HG03439 (cell line): ENCODE measurements at regions not wholly inside any gene's neighbourhood (a gene's known extent, or its start where the extent isn't known, plus 50 kb on each side); places are given as distances from the start of the nearest gene placed in this dataset.

Experiments used
- ATAC-seq: cut with Tn5 transposase; IDR thresholded peaks from one replicate; pipeline ENCODE4 v1.9.1; 2021; ENCODE audit warnings: mild to moderate bottlenecking, moderate library complexity; ENCODE audit not compliant: unreplicated experiment

DNA sequence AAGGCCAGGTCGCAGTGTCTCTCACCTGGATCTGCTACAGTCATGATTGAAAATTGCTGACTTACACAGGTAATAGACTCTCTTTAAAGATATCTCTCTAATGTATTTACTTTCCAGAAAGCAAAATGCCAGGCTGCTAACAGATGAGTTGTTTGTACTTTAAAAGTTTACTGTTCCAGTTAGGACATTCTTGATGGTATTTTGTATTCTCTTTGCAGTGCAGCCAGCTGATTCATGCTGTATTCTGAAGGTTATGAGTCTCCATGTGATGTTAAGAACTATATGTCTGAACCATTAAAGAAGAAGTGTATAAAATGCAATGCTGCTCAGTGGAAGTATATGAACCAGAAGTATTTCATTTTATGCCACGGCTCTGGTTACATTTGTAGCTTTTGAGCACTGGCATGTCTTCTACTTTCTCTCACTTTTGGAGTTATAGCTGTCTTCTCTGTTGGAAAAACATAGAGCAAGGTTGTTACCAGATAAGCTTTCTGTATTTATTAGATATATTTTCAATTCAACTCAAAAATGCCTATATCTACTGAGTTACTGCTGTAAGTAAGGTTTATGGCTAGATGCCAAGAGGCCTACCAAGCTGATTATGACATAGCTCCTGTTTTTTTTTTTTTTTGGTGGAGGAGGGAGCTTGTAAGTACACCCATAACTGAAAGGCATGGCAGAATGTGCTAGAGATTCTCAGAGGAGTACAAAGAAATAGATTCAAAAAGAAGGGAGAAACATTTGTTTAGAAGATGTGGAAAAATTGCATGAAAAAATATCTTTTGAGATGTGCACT lies 130.5 kb upstream of the MAN1A1 start:
- no peak for ATAC-seq

DNA sequence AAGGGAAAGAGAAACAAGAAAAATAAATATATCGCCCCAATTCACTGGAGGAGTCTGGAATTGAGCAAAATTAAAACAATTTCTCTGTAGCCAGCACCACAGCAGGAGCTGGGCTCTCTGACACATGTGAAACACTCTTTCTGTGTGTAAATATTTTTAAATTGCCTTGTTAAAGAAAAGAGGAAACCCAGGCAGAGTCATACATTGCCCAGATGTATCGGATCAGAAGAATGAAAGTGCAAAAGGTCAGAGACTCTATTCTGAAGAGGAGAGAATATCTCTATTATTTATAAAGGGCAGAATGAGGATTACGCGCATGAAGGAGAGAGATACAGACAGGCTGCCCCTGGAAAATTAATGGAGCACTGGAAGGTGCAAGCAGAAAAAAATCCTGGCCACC lies 127.0 kb upstream of the MAN1A1 start:
- ATAC-seq: peak; percentile 81

DNA sequence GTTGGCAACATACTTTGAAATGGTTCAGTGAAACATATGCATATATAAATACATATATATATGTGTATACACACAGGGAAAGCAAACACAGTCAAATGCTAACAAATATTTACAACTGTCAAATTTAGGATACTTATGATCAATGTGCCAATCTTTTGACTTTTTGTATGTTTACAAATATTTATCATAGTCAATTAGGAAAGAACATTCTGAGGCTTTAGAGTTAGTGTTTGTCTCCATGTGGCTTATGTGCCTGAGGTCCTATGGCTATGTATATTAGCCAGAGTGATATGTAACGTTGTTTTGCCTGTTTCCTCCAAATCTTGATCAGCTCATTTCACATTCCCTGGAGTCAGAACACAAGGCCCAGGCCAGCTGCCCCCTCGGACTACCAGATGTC lies 126.5 kb upstream of the MAN1A1 start:
- no peak for ATAC-seq

DNA sequence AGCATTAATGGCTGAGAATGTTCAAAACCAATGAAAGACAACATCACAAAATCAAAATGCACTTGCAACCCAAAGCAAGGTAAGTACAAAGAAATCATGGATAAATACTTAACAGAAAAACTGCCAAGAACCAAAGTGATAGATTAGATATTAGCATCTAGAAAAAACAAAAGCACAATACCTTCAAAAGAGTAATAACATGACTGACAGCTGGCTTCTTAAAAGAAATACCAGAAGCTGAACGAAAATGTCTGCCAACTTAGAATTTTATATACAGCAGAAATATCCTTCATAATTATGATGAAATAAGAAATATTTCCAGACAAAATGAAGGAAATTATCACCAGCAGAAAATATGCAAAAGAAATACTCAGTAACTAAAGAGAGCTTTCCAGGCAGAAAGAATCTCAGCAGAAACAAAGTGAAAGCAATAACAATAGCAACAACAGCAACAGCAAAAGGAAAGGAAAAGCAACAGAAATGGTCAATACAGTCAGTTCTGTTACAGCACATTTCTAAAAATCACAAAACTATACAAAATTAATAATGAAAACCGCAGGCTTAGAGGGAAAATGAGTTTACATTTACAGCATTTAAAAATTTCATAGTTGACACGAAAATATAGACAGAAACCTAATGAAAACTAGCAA lies 121.5 kb upstream of the MAN1A1 start:
- ATAC-seq: peak; percentile 58

DNA sequence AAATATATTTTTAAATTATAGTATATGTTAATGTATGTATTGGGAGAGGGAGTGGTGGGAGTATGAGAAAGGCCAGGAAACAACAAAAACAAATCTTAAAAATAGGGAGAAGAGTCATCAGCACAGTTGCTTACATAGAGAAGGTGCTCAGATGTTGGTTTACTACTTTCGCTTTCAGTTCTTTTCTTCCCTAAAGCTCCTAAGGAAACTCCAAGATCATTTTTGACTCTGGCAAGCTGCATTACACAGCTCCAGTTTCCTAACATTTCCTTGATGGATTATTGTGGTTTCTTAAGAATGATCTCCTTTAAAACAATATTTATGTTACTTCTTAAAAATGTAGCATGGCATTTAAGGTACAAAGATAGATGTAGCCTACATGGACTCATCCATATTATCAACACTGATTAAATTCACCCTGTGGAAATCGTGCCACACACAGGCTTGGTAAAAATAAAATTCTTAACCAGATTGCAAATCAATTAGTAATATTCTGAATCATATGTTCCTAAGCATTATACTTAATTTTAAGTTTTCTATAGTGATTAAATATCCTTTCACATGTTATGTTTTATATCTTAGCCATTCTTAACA lies 118.0 kb upstream of the MAN1A1 start:
- ATAC-seq: no peak

DNA sequence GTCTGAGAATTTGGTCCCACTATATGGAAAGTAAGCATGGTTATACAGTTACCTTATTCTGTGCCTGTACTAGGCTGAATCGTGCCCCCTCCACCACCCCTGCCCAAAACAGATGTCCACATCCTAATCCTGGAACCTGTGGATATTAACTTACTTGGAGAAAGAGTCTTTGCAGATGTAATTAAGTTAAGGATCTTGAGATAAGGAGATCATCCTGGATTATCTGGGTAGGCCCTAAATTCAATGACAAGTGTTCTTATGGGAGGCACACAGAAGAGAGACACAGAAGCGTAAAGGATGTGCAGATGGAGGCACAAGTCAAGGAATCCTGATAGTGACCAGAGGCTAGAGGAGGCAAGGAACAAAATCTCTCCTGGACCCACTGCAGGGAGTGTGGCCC lies 116.7 kb upstream of the MAN1A1 start:
- ATAC-seq: no peak

DNA sequence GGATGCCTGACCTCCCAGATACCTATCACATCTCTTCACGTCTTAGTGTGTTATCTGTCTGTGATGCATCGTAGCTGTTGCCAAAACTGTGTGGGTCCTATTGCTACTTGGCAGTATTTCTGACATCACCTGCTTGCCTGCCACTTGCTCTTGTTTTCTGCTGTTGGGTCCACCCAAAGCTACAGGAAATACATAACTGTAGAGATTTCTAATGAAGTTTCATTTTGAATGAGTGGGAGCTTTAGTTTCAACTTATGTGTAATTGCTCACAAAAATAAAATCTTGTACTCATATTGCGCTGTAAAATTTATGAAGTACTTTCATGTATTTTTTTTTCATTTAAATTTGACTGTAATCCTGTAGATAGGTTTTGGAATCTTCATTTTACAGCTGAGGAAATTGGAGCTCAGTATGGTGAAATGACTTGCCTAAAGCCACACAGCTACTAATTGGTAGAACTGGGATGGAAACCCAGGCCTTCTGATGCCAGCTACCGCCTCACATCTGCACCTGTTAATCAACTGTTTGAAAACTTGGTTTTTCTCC lies 113.6 kb upstream of the MAN1A1 start:
- ATAC-seq: peak; percentile 88

DNA sequence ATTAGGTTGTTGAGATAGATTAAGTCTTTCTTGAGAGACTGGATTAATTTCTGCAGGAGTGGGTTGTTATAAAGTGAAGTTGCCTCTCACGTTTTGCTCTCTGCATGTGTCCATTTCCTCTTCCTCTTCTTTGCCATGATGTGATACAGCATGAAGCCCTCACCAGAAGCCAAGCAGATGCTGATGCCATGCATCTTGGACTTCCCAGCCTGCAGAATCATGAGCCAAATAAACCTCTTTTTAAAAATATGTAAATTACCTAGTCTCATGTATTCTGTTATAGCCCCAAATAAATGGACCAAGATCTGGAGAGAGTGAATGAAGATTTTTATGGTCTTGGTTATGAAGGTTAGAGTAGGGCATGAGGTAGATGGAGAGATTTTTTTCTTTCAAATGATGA lies 111.6 kb upstream of the MAN1A1 start:
- no peak for ATAC-seq

DNA sequence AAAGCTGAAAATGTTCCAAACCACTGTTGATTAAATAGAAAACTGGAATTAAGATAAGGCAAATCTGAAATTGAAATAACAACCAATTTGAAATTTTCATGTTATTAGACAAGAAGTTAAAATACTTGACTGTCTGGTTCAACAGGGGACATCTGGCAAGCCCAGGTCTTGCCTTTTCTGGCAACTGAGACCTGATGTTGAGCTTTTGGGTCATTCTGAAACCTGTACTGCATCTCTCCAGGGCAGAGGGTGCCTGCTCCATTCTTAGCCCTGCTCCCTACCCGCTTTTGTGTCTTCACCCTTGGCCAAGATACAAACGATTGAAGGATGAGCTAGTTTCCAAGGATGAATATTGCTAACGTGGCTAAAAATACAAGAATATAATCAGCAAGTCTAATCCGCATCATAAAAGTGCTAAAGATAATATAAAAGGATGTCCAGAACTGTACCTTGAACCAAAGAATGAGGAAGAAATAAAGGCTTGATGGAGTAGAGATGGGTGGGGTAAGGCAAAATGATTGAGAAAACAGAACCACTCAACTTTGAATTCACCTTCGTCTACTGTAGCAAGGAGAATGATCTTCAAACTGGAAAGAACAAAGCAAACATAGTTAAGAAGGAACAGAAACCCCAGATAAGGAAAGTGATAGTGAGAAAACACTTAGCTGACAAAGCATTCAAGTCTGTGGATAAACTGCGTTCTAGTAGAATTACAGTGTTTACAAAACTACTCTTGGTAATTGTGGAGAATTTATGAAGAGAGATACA lies 109.8 kb upstream of the MAN1A1 start:
- ATAC-seq: peak; percentile 65

DNA sequence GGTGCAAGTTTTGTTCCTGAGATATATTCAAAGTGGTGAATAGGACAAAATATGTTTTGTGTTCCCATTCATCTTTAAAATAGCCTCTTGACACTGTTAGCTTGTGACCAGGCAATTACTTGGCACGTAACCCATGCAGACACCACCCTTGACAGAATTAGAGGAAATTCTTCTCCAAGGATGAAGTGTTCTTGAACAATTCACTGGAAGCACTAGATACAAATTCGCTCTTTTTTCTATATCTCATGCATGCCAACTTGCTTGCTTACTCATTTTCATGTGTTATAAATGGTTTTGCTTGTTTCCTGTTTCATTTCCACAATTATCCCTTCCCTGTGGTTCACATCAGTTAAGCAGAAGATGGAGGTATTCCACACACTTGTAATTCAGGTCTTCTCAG lies 105.2 kb upstream of the MAN1A1 start:
- ATAC-seq: no peak

DNA sequence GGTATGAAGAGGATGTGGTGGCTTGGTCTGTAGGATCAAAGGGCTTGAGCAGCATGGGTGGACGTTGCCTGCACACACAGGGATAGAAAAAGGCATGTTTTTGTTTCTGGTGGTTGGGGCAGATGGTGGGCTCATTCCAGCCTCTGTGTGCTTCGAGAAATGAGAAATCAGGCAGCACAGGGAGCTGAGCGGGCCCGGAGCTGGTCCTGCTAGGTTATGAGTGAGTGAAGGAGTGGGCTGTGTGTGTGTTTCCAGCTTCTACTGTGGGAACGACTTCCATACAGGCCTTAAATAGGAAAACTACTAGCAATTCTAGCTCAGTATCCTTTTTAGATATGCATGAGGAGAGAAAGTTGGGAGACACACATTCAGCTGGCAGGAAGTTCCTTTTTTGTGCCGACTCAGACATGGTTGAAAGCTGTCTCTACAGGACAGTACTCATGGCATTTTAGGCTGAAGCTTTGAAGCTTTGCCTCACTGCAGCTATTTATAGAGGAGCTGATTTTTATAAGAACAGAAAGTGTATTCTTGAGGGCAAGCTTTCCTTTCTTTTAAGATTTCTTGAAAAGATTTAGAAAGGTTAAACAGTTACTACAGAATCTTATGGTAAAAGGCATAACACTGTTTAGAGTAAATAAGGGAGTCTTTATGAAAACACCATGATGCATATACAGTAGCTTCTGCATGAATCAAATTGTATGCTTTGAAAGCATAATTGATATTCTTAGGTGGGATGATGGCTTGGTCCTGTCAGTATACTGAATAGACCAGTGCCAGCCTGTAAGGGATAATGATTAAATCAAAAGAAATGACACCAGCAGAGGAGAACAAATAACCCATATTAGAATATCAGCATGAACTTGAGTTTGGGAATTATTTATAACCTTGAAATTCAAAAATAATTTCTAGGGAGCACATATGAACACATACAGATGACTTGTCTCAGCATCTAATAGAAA lies 104.0 kb upstream of the MAN1A1 start:
- ATAC-seq: no peak

DNA sequence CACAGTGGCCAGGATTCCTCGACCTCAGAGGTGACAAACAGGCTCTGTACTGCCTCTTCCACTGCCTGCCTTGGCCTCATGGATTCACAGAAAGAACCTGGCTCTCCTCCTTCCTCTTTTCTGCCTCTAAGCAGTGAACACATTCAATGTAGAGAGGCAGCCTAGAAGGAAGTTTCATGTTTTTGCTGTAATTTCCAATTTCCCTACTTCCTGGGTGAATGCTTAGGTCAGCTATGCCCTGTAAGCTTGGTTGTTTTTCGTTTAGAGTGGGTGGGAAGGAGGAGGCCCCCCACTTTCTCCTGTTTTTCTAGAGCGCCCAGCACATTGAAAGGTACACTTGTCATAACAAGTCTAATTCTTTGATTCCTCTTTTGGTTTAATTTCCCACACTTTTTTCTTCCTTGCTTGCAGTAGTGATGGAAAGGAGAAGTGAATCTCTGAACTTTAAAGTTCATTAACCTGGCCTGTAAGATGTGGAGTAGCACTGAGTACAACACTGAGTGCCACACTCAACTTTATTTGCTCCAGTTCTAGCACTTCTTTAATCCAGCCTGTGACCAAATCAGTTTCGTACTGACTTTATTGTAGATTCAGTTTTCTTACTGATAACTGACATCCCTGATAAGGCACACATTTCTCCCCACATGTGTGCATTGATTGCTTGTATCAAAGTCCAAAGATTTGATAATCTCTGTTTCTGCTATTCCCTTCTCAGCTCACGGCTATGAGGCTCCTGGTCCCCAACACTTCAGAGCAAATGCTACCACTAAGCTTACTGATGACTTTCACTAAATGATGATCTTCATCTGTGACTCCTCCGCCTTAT lies 100.0 kb upstream of the MAN1A1 start:
- no peak for ATAC-seq

DNA sequence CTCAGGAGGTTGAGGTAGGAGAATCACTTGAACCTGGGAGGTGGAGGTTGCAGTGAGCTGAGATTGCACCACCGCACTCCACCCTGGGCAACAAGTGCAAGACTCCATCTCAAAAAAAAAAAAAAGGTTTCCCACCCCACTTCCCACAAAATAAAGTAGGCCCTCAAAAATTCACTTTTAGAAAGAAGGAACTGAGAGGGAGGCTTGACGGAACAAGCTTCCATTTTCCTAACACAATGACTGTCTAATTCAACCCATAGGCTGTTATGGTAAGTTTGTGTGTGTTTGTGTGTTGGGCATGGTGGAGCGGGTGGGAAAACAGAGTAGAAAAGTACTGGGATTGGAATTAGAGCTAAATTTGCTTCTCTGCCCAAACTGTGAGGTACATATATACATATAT lies 98.4 kb upstream of the MAN1A1 start:
- ATAC-seq: no peak

DNA sequence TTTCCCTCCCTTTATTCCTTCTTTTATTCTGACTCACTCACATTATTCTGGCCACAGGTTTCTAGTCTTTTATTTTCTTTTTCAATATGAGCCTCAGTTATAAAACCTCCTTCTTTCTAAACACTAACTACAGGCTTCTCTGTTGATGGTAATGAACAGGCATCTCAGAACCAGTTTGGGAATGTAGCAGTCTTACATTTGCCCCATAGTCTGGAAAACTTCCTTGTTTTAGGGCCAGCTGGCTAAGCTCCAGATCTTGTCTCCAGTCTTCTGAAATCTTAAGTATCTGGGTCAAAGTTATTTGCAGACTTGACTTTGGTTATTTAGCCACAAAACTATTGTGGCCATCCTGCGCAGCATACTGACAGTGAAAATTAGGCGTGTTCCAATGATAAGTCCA lies 97.0 kb upstream of the MAN1A1 start:
- ATAC-seq: no peak

DNA sequence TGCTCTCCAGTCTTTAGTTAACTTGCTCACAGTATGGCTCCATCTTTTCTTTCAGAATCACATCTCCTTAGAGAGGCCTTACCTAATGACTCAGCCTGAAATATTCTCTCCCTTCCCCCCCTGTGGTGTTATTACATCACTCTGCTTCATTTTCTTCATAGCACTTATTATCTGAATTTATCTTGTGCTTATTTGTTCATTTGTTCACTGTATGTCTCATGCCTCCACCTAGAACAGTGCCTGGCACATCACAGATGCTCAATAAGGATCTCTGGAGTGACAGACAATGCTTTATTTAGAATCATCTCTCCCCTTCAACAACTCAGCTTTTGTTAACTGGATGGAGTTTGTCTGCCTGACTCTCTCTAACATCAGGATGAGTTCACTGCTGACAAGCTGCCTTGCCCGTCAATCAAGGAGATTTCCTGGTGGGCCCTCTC lies 96.6 kb upstream of the MAN1A1 start:
- no peak for ATAC-seq

DNA sequence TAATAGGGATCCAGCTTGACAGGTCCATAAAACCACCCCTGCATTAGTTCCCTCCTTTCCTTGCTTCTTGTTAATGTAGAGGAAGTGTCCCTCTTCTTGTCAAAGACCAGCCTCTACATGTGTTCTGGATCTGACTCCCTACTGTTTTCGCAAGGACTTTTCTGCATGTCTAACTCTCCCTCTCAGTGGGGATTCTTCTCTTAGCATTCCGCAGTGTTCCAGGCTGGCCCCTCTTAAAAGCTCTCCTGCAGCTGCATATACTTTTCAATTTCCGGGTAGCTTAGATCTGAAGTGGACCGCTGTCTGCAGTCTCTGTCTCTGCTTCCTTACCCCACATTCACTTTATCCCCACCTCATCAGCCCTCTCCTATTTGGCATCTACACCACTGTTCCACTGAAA lies 96.1 kb upstream of the MAN1A1 start:
- no peak for ATAC-seq

DNA sequence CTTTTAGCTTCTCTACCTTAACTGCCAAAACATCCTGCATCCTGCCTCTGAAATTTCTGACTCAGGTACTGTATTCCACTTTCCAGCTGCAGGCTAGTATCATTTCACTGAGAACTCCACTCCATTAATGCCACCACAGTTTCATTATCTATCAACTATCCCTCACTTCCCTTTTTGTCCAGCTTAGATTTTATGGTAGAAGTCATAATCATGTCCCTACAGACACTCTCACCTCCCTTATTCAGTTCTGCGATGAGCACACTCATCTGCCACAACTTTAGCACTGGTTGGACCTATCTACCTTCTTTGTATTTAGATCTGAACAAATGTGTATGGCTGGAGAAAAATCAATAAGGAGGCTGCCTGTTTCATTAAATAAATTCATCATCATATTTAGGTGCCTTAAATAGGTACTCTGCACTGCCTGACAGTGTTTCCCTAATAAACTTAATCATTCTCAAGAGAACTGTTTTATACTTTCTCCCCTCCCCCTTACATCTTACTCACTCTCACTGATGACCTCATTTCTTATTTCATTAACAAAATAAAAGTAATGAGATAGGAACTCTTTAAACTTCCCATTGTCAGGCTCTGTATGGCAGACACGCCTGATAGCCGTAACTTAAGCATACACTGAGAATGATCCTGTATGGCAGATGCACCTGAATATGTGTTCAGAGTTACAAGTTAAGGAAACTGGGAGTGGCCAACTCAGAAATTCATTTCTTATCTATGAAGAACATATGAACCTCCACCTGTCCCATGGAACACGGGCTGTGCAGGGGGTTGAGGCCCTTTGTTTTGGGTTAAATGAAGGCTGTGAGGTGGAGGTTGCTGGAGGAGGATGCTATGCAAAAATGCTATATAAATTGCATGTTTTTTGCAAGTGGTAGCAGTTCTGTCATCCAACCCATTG lies 95.3 kb upstream of the MAN1A1 start:
- ATAC-seq: peak; percentile 67

DNA sequence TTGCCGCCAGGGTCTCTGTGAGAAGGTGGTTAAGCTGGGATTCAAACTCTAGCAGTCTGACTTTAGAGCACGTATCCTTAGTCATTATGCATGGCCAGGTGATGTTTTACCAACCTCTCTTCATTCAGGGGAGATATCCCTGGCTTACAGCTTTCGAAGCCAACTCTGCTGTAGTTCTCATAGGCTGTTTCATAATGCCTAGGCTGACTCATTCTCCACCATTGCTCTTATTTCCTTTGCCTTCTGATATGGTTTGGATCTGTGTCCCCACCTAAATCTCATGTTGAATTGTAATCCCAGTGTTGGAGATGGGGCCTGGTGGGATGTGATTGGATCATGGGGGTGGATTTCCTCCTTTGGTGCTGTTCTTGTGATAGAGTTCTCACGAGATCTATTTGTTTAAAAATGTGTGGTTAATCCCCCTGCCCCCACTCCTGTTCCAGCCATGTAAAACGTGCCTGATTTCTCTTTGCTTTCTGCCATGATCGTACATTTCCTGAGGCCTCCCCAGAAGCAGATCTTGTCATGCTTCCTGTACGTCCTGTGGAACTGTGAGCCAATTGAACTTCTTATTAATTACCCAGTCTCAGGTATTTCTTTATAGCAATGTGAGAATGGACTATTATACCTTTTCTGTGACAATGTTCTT lies 94.6 kb upstream of the MAN1A1 start:
- no peak for ATAC-seq
